ENCODE measurements at regions not wholly inside any gene's neighbourhood (a gene's known extent, or its start where the extent isn't known, plus 50 kb on each side); places are given as distances from the start of the nearest gene placed in this dataset.
"Not testable (repeated sequence)": the region's sequence is repeated elsewhere in the genome, so short reads cannot be mapped to it uniquely, and the experiment has no call there.

- DNase-seq: no peak
Measured at GRCh38 chr22:48498526-48499331, 1328.9 kb downstream of the BRD1 start.

- not testable (repeated sequence) for DNase-seq
Measured at GRCh38 chr22:48497743-48498520, 1329.7 kb downstream of the BRD1 start.

- DNase-seq: no peak
Measured at GRCh38 chr22:48496987-48497650, 1330.6 kb downstream of the BRD1 start.

- DNase-seq: no peak
Measured at GRCh38 chr22:48496226-48496845, 1331.3 kb downstream of the BRD1 start.

- no peak for DNase-seq
Measured at GRCh38 chr22:48495751-48496080, 1332.0 kb downstream of the BRD1 start.

DNA sequence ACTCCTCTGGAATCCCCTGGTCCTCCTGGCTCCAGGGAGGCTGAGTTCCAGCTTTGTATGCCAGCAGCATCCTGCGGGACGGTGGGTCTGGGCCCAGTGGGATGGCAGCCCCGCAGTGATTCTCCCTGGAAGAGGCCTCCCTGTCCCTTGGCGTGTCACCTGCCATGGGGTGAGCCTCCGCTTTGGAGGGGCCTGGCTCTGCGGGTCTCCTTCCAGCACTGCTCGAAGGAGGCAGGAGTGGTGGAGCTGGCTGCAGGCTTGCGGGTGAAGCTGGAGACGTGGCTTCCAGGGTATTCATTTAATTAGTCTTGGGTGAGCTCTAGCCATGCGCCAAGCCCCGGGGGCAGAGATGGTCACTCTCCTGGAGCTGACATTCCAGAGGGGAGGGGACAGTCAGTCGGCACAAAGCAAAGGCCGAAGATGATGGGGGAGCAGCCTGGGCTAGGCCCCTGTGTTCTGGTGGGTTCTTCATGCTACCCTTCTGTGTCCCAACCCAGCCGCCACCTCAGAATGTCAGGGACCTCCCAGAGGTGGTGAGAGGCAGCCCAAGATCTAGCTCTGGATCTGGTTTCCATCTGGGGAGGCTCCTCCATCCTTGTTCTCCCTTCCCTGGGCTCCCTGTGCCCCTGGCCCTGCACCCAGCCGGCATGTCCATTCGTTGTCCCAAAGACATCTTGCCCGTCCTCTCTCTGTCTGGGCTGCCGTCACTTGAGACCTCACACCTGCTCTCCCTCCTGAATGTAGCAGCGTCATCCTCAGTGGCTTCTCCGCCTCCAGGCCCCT, 1332.5 kb downstream of the BRD1 start:
- DNase-seq: no peak

- DNase-seq: no peak
Measured at GRCh38 chr22:48494256-48494967, 1333.3 kb downstream of the BRD1 start.

DNA sequence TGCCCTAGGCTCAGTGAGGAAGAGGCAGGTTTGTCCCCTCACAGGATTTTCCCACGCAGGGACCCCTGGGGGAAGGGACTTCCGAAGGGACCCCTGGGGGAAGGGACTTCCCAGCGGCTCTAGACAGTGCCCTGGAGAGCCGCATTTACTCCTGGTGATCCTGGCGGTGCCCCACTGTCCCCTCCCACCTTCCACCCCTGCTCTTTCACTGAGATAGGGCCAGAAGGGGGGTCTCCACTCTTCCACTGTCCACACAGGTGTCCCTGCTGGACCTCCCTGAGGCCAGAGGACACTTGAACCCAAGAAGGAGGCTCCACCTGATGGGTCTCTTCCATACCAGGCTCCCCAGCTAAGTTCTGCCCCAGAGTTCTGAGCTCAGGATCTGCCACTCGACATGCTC, 1333.9 kb downstream of the BRD1 start:
- DNase-seq: no peak

GRCh38 chr22:48492366-48493320, 1335.0 kb downstream of the BRD1 start:
- DNase-seq: peak; percentile 17

- no peak for DNase-seq
Measured at GRCh38 chr22:48491451-48491941, 1336.2 kb downstream of the BRD1 start.

DNA sequence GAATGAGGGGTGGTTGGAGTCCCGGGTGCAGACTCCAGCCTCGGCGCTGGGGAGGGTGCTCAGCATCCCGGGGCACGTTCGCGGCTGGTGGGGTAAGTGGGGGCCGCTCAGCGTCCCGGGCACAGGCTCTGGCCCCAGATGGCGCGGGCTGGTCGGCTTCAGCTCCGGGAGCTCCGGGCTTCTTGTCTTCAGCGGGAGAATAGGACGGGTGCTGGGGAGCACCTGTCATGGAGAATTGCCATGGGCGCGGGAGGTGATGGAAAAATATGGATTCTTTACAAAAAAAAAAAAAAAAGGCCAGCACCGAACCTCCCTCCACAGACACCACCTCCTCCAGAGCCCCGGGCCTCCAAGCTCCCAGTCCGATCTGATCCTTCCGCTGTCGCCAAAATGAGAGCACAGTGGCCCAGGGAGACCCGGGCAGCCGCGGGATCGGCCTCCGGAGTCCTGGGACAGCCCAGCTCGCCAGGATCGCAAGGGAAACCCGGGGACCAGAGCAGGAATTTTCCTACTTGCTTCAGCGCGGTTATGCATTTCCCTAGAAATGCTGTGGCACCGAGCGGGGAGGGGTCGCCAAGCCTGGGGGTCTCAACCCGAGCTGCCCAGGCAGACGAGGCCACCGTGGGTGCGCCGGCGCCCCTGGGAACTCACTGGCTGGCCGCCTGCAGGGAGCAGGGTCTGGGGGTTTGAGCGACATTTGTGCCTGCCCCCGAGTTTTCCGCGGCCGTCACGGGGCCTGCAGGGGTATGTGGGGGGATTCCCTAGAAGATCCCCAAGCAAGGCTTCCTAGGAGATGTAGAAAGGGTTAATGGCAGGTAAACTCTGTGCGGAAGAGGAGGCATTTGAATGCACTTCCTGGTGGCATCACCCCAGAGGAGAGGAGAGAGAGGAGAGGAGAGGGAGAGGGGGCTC, 1336.9 kb downstream of the BRD1 start:
- no peak for DNase-seq

GRCh38 chr22:48489551-48490499, 1337.8 kb downstream of the BRD1 start:
- no peak for DNase-seq

DNA sequence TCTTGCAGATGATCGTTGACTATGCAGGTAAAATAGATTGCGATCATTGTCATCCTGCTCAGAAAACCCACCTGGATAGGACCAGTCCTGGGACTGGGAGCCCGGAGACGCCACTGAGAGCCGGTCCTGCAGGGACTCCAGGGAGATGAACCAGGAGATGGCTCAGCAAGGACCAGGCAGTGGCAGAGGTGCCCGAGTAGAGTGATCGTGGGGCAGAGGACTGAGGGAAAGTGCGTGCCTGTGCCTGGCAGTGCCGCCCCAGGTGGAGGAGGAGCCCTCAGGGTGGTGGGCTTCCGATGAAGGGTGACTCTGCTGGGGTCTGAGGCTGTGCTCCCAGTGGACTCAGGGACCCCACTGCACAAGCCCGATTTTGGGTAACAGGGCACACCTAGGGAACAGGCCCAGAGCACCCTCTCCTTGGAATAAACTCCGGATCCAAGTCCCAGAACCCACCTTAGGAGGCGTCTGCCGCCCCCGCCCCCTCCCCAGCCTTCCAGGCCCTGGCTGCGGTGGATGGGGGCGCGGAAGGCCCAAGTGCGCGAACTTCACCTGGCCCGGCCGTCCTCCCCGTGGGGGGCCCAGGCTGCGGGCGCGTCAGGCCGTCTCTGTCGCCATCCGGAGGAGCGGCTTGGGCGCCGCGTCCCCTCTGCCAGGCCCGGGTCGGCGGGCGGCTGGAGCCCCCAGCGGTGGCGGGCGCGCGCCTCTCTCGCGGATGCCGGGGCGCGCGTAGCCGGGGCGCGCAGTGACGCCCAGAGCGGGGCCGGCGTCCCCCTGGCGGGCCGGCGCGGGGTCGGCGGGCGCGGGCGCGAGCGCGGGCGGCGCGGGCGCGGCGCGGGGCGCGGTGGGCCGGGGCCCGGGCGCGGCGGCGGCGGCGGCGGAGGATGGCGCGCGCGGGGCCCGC, 1338.8 kb downstream of the BRD1 start:
- no peak for DNase-seq

DNA sequence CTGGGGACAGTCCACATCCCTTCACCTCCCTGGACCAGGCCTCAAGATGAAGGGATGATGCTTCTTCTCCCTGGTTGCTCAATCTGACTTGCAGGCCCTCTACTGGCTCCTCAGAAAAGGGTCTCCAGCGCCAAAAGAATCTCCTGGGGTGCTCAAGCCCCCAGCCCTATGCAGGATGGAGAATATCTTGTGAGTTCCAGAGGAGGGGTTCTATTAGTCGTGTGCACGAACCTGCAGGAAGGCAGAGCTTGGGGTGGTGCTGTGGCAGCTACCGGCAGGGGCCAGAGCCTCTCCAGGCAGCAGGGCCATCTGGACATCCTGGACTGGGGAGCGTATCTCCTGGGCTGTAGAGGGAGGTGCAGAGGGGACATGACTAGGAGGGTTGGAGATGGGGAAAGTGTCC, 1339.5 kb downstream of the BRD1 start:
- DNase-seq: no peak

DNA sequence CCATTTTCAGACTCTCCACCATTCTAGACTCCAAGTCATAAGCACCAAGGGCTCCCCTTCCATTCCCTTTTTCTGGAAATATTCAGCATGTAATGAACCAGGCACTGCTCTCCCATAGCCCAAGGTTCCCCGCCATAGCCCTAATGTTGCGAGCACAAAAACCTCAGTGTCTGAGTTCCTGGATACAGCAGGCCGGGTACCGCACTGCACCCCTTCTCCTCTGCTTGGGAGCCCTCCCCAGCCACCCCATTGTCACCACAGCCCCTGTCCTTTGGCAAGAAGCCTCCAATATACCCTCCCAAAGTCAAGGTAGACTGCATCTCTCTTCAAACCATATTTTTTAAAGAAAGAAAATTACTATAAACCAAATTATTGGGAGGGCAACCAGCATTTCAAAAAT, 1341.1 kb downstream of the BRD1 start:
- DNase-seq: no peak

- DNase-seq: no peak
Measured at GRCh38 chr22:48486134-48486532, 1341.5 kb downstream of the BRD1 start.
